GM10248 (cell line): ENCODE measurements at regions not wholly inside any gene's neighbourhood (a gene's known extent, or its start where the extent isn't known, plus 50 kb on each side); places are given as distances from the start of the nearest gene placed in this dataset.

ENCODE experiments used
- CTCF ChIA-PET: fragments of 300-600 bp; sonication (Branson Sonifier 250); formaldehyde crosslinking; extraction: SDS; loops from one replicate; lab custom pipeline; 2021; ENCODE audit warnings: antibody characterized with exemption; lab: Yijun Ruan, JAX
- POLR2A ChIA-PET: fragments of 350-650 bp; sonication (Branson Sonifier 250); formaldehyde crosslinking; extraction: SDS; loops from one replicate; lab custom pipeline; 2020; ENCODE audit warnings: antibody characterized with exemption; lab: Yijun Ruan, JAX
- DNase-seq: peaks from one replicate; pipeline ENCODE4 v3.0.0; 2012; ENCODE audit errors: extremely low spot score
- CTCF ChIP-seq: IDR thresholded peaks from 2 replicates; pipeline ENCODE4 v1.5.1; 2012; ENCODE audit warnings: mild to moderate bottlenecking, low read depth; ENCODE audit errors: extremely low read depth, missing control alignments, control extremely low read depth

- ChIA-PET CTCF (no interaction called here), POLR2A (no interaction called here)
- no peak for DNase-seq
- no peak for TF ChIP-seq CTCF
Measured at GRCh38 chr16:65833171-65833871, 533.2 kb upstream of the CDH5 start.

GRCh38 chr16:65832679-65833078 lies 533.8 kb upstream of the CDH5 start:
- DNase-seq: no peak
- TF ChIP-seq CTCF: no peak
- POLR2A ChIA-PET: no interaction called here
- CTCF ChIA-PET: no interaction called here

- TF ChIP-seq CTCF: no peak
- POLR2A ChIA-PET: no interaction called here
- CTCF ChIA-PET: interaction anchor here (1.5 kb wide), 1 partner anchor 22 kb away, joined by 3 read pairs; no protein-coding TSS in a partner anchor
Measured at GRCh38 chr16:65831903-65832666, 534.4 kb upstream of the CDH5 start.

GRCh38 chr16:65829076-65829475 lies 537.4 kb upstream of the CDH5 start:
- POLR2A ChIA-PET: no interaction called here
- DNase-seq: no peak
- CTCF ChIA-PET: interaction anchor here (1.3 kb wide), 1 partner anchor 10 kb away, joined by 5 read pairs; no protein-coding TSS in a partner anchor
- no peak for TF ChIP-seq CTCF

More at GRCh38 chr16:65831903-65832666, 534.4 kb upstream of the CDH5 start:
- no peak for DNase-seq

- ChIA-PET CTCF (interaction anchor here (1.0 to 1.3 kb wide), 2 partner anchors 9 to 11 kb away, joined by 4 to 5 read pairs; no protein-coding TSS in a partner anchor), POLR2A (no interaction called here)
- no peak for TF ChIP-seq CTCF
- DNase-seq: no peak
Measured at GRCh38 chr16:65828296-65828695, 538.2 kb upstream of the CDH5 start.

- no peak for TF ChIP-seq CTCF
- ChIA-PET CTCF (interaction anchor here (1.1 kb wide), 1 partner anchor 10 kb away, joined by 3 read pairs; no protein-coding TSS in a partner anchor), POLR2A (no interaction called here)
- no peak for DNase-seq
Measured at GRCh38 chr16:65827231-65827630, 539.3 kb upstream of the CDH5 start.
